ENCODE measurements at regions not wholly inside any gene's neighbourhood (a gene's known extent, or its start where the extent isn't known, plus 50 kb on each side); places are given as distances from the start of the nearest gene placed in this dataset.
"Not testable (repeated sequence)": the region's sequence is repeated elsewhere in the genome, so short reads cannot be mapped to it uniquely, and the experiment has no call there.

DNA sequence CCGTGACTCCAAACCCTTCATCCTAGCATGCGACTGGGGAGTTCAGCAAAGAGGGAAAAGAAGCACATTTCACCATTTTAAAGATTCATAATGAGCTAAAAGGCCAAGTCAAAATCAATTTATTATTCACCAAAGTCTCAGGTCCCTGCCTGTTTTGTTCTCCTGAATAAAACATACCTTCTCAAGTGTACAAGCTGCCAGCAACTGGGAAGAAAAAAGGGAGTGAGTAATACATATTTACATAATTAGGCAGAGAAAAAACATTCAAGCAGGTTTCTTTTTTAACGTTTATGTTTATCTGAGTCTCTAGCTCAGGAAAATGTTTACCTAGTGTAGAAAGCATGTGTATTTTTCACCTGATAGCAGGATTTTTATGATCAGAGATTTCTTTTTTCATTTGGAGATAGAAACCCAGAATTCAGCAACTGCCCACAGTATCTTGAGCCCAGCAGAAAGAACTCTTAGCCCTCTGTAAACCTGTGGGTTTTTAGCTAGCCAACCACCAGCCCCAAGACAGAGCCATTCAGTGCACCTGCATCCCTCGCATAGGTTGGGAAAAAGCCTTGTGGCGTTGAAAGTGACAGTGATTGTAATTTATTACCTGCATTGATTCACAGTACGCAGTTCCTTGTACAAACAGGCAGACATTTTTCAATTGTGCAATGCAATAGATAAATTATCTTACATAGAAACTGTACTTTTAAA, 117.9 kb upstream of the GRIA1 start:
- DNase-seq (ENCODE audit: low spot score), result no peak

DNA sequence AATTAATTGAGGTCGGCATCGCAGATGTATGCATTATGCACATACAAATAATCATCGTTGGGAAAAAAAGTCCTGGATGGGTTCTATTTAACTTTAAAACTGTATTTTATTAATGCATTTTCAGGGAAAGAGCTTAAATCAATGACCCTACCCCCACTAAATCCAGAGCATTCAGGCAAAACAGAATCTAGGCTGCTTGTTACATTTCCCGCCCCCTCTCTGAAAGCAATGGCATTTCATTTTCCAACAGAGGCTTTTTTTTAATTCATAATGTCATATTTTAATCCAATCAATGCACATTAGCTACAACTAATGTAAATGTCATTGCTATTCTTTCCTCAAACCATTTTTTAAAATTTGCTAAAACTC, 117.4 kb upstream of the GRIA1 start:
- no peak for DNase-seq (ENCODE audit: low spot score)

DNA sequence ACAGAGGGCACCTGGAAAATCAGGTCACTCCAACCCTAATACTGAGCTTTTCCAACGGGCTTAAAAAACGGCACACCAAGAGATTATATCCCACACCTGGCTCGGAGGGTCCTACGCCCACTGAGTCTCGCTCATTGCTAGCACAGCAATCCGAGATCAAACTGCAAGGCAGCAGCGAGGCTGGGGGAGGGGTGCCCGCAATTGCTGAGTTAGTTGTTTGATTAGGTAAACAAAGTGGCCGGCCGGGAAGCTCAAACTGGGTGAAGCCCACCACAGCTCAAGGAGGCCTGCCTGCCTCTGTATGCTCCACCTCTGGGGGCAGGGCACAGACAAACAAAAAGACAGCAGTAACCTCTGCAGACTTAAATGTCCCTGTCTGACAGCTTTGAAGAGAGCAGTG, 108.8 kb upstream of the GRIA1 start:
- not testable (repeated sequence) for DNase-seq (ENCODE audit: low spot score)

DNA sequence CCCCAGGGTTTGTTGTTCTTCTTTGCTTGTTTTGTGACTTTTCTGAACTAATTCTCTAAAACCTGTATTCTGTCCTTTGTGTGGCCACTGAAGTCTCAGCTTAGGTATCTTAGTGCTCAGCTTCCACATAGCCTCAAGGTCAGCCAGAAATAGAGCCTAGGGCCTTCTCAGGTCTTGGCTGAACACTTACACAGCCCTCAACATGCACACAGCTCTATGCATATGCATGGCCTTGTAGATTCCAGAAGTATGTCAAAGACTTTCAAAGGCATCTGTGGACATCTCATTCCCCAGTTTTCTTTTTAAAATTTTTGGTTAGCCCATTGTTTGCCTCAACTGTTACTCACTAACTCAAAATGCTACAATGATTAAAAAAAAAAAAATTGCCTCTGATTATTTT, 99.9 kb upstream of the GRIA1 start:
- DNase-seq (ENCODE audit: low spot score), result no peak

DNA sequence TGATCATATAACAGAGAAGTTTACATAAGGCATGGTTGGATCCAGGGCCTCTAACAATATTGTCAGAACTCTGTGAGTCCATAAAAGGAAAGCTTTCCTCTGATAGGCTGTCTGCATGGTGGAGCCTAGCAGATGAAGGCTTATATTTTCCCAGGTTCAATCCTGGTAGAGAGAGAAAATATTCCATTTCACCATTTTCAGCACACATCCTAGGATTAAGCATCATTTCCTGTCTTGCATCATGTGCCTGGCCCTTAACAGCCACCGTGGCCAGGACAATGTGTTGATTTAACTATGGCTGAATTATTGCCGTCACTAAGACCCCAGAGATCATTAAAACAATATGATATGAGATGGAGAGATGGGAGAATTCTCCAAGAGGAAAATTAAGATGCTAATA, 90.9 kb upstream of the GRIA1 start:
- DNase-seq (ENCODE audit: low spot score), result no peak

DNA sequence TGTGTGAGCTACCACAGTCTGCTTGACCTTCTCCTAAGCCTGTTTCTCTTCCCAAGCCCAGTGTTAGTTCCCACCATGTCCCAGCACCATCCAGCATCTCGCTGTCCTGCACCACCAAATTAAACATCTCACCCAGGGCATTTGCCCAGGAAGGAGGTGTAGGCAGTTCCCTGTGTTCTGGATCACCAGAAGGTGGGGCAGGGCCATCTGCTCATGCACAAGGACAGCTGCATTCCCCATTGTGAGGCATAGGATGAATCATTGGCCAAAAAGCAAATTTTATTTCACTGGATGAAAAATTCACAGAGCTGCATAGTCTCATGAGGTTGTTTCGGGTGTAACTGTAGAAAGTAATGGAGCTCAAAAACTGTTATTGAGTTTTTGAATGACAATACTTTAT, 89.5 kb upstream of the GRIA1 start:
- DNase-seq (ENCODE audit: low spot score), result no peak

DNA sequence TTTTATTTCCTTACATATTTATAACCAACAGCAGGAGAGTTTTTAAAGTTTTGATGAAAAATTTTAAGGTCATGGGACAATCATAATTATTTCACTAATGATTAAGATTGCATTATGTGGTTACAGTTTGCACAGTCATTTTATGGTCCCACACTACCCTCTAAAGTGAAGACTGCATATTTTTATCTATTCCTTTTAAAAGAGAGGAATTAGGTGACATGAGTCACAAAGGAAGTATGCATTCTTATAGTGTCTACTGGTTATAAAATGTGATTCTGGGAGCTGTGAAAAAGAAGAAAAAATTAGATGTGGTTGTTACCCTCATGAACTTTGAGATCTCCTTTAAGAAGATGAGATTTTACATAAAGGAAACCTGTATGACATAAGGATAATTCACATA, 87.9 kb upstream of the GRIA1 start:
- no peak for DNase-seq (ENCODE audit: low spot score)

DNA sequence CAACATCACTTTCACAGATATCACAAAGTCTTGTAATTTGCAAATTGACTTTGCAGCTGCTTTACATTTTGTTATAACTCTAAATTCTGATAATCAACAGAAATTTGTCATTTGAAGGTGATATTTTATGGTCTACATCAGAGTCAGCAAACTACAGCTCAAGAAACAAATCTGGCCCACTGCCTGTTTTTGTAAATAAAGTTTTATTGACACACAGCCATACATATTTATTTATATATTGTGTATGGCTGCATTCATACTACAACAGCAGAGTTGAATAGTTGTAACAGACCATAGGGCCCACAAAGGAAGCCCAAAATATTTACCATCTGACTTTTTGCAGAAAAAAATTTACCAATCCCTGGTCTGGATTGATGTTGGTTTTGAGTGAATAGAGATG, 87.0 kb upstream of the GRIA1 start:
- no peak for DNase-seq (ENCODE audit: low spot score)

DNA sequence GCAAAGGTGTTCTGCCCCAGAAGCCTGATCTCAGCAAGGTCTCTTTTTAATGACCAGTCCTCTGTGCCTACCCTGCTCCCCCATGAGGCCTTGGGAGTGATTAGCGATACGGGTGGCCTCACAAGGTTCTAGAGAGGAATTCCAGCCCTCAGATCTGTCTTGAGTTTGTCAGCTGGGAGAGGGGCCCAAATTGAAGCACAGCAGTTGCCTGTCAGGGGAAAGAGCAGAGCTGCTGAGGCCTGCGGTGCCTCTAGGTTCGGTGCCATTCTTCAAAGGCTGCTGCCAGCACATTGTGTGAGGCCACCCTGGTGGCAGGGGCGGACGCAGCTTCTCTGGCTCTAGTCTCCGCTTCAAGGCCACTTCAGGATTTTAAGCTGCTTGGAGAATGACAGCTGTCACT, 85.7 kb upstream of the GRIA1 start:
- DNase-seq (ENCODE audit: low spot score), result no peak

DNA sequence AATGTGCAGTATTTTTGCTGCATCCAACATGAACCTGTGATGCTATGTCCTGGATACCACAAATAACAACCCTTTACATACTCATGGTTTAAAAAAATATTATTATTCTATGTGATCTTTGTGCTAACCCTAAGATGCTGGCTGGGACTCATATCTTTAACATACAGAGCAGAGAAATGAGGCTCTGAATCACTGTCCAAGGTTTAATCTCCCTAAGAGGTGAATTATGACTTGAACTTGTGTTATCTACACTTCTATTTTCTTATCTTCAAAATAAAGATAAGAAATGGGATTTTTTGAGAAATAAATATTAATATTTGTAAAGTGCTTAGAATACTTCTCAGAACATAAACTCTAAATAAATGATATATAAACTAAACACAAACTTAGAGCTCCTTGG, 68.8 kb upstream of the GRIA1 start:
- no peak for DNase-seq (ENCODE audit: low spot score)

DNA sequence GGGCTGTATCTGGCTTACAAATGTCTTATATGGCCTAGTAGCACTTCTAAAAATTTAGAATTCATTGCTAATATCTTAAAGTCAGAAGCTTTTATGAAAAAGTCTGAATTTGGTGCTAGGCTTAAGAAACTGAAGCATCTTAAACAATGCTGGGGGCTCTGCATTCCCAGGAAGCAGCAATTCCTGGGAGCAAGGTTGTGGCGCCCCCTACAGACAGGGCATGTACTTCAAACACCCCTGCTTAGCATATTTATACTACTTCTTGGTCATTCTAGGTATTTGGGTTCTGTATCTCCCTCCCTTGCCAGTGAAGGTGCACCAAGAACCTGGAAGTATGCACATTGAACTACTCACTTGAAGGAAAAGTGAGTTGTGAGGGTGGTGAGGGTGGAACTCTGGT, 64.6 kb upstream of the GRIA1 start:
- DNase-seq (ENCODE audit: low spot score), result no peak

DNA sequence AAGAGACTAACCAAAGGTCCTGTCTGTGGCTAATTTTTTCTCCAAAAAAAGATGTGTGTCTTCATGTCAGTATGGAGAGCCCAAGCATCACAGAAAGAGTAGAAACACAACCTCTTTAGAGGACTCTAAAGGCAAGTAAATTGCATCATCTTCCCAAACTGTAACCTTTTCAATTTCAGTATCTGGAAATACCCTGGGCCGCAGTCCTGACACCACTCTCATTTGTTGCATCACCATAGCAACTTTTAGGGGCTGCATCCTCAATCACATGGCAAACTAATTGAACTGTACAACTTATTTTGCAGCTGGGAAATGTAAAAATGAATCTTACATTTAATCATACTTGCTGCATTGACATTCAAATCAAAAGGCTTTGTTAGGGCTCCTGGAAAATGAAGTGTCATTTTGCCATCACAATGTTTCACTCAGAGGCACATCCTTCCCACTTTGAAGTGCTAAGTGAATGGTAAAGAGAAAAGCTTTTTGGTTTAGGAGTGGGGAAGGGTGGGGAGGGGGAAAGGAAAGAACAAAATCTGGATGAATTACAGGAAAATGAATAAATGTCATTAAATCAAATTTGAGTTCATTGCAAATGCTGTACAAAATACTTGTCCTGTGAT, 60.6 kb upstream of the GRIA1 start:
- no peak for DNase-seq (ENCODE audit: low spot score)

DNA sequence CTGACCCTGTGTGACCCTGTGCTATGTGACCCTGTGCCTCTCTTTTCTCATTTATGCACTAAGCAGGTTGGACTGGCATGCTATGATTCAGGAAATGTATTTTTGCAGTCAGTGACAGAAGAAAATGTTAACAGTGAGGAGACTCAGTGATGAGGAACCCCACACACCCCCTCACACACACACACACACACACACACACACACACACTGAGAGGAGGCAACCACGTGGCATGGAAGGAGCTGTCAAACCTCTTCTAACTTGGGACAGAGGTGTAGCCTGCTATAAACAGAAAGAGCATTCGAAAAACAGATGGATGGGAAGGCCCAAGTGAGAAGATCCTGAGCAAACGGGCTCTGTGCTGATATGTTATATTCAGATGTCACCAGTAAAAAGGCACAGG, 57.9 kb upstream of the GRIA1 start:
- DNase-seq (ENCODE audit: low spot score), result no peak

DNA sequence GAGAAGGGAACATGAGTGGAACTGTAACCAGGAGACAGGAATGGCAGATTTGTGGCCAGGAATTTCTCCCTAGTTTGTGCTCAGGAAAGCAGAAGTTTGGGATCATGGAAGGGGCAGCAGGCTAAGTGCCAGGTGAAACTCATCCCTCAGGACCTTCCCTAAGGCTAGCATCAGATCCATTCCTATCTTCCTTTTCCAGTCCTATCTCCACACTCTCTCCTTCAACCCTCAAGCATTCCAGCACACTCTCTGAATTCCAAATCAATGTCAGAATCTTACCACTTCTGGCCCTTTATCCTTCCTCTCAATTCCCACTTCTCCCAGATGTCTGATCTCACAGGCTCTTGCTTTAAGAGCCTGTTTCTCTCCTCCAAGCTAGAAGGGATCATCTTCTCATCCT, 53.2 kb upstream of the GRIA1 start:
- no peak for DNase-seq (ENCODE audit: low spot score)

DNA sequence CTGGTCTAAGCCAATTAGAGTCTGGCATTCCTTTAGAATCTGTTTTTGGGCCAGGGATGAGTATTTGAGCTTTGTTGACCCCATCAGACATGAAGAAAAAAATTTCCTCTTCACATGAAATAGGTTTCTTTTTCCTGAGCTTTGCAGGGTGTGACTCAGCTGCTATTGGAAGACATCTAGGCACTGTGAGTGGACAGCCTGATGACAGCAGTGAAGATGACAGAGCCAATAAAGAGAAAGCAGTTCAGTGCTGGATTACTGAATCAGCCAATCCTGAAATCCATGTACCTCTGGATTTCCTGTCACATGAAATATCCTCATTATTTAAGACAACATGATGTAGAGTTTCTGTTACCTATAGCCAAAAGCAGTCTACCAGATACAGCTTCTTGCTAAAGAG, 51.3 kb upstream of the GRIA1 start:
- no peak for DNase-seq (ENCODE audit: low spot score)

Data from CD4-positive, alpha-beta T cell treated with Interleukin-15 for 4 hours (primary cell).